NOMO-1 (cell line): ENCODE measurements at regions not wholly inside any gene's neighbourhood (a gene's known extent, or its start where the extent isn't known, plus 50 kb on each side); places are given as distances from the start of the nearest gene placed in this dataset.

ENCODE experiments used
- DNase-seq, 2 experiments: peaks; one replicate each; lab custom pipeline; 2025; ENCODE audit not compliant: unreplicated experiment in 2 of 2; lab: John Stamatoyannopoulos, UW

DNA sequence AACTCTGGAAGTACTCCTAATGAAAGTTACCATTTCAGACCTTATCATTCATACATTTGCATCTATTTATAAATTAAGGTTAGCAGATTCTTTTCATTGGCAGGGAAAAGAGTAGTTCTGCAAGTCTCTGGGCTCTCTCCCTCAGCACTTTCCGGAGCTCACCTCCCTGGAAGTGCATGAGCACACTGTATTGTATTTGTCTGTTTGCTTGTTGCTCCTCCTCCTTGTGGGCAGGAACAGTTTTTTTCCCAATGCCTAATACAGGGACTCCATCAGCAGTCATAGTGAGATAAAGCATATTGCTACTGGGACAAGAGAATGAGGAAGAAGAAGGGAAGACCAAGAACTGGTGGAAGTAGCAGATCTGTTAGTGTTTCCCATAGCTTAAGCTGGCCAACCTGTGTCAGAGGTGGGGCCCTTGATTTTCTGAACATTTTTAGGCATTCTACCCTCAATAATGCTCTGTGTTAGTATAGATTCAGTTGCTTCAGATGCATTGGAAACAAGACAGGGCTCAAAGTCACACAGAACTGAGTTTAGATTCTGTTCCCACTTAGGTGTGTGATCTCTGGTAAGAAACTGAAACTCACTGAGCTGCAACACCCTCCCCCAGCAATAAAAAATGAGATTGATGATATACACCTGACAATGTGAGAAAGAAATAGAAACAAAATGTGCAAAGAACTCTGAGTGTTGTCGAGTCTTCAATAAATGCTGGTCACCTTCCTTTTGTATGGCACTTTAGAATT lies 407.8 kb downstream of the TUSC7 start:
- no peak for DNase-seq

DNA sequence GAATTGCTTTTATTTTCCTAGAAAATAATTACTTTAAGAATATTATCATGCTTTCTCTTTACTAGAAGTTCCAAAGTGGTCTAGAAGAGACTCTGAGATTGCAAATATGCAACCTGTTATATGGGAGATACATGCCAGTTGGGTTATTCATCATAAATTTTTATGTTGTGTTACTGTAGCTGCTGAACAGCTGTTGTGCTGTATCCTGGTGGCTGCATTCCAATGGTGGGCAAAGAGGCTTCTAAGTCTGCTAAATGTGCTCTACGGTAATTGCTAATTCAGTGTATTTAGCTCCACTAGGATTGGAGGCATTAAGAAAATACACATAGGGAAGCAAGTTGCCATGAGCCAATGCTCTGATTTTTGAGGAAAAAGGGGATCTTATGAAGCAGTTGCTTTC lies 409.0 kb downstream of the TUSC7 start:
- DNase-seq, result no peak

DNA sequence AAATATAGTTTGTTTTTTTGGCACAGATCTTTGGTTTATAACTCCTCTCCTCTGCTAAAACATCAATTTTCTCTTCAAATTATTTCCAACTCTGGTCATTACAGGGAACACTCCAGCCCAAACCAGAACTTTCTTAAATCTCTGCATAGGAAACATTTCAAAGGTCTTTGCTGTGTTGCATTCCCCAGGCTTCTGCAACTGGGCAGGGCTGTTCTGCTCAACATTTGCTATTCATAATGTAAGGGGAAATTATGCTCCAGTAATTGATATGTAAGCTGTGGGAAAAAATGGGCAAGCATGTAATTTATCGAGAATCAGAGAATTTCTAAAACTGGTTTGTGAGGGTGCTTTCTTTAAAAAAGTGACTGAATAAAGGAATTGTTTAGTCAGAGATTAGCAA lies 410.4 kb downstream of the TUSC7 start:
- no peak for DNase-seq

DNA sequence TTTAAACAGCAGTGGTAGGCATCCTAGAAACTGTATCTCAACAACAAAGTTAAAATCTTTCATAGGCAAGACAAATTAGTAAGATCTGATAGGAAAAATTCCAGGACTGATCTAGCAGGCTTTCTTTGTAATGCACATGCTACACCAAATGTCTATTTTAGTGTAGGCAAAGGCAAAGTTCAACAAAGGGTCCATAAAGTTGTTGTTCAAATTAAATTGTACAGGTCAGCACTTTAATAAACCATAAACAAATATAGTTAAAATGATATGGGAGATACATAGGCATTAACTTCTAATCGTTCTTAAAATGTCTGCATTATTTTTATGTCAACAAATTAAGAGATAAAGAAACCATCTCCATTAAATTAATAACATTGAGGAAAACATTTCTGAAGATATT lies 413.0 kb downstream of the TUSC7 start:
- no peak for DNase-seq

DNA sequence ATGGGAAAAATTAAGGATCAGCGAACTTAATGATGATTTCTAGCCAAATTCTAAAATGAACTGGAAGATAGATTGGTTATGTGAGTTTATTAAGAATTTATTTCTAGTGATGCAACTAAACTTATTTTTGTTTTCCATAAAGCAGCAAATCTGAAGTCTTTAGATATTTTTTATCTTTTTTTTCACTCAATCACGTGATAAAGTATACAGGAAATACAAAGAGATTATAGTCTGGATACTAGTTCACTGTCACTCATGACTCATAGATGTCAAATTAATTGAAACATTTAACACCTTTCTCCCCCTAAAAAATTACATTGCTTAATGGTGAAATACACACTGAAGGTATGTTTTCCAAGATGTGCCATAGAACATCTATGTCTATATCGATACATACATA lies 416.9 kb downstream of the TUSC7 start:
- no peak for DNase-seq

DNA sequence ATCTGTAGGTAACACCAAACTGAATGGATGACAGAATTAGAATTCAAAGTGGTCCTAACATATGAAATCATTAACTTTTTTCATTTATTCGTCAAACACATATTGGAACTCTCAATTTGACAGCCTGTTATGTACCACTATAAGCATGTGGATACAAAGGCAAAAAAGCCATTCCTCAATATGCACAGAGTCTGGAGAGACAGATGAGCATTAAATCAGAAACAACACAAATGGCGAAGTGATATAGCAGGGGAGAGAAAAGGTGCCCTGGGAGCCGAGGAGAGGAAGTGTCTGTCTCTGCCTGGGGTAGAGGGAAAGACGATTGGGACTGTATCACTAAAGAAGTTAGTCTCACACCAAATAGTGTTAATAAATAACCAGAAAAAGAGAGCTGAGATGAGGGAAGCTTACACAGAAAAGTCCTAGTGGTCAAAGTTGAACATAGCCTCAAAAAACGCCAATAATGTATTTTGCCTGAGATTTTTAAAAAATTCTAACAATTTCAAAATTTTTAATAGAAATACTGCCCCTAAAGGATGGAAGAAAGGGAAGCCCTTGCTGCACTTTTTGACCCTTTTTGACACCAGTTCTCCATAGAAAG lies 417.5 kb downstream of the TUSC7 start:
- no peak for DNase-seq

DNA sequence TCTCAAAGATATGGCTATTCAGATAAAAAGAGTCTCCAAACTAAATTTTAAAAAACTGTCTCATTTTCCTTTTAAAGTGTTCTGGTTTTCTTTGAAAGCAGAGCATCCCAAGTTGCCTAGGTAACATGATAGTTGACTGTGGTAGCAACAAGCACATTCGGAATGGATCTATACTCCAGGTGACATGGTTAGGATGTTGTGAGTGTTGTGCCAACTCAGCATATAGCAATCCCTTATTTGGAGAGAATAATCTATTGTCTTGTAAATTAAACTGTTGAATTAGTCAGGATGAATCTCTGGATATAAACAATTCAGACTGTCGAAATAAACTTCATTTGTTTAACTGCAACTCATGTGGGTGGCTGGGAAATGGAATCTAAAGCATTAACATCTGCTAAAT lies 418.6 kb downstream of the TUSC7 start:
- no peak for DNase-seq

DNA sequence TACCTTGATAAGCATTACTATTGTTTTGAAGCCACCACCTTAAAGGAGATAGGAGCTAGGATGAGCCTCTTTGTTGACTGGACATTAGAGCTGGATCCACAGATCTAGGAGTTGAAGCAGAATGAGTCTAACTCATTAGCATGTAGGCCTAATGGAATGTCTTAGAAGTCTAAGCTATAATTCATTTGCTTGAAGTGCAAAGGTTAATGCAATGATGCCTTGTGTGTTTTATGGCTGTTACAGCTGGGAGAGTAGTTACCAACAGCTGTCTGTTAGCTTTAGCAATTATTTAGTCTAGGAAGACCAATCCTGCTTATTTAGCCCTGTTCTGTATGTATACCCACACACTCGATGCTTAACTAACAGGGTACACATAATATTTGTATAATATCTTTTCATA lies 419.3 kb downstream of the TUSC7 start:
- no peak for DNase-seq

DNA sequence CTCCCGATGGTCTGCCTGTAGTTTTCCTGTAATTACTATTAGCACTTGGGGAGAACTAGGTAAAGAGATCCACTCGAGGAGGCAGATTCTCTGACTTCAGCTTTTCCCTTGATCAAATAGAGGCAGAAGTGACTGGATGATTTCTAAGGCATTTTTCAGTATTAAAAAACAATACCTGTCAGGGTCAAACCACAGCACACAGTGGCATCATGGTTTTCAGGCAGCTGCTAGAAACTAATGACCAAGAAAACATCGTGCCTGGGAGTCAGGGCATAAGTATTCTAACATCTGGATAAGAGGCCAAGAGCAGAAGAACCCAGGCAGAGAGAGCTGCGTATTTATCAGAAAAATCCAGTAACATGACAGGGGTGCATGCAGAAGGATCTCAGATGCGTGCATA lies 419.9 kb downstream of the TUSC7 start:
- no peak for DNase-seq

DNA sequence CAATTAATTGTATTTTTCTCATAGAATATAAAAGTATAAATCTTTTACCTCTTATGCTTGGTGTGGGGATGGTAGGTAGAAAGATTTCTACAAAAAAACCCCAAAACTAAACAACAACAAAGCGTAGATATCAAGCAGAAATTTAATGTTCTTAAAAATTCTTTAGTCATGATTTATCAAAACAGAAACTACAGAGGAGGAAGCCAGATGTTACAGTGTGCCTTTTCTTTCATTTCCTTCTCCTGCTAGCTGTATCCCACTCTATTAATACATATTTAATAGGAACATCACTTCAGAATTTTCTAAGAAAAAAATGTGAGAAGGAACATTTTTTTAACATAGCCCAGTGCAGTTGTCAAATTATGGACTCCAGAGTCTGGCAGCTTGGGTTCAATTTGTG lies 420.6 kb downstream of the TUSC7 start:
- no peak for DNase-seq

DNA sequence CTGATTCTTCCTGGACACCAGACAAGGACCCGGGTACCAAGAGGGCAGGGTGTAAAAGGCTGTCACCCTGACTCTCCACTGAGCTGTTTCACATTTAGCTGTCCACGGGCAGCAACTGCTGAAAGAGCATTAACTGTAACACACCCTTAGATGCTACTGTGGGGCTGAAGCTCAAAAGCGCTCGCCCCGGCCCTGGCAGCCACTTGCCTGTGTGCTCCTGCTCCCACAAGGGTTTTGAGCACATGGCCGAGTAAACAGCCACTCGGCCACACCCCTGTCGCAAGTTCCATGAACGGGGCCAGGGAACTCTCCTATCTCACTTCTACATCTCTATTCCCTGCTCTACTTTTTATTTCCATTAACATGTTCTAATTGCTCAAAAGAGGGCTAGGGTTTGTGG lies 421.7 kb downstream of the TUSC7 start:
- DNase-seq, result no peak

DNA sequence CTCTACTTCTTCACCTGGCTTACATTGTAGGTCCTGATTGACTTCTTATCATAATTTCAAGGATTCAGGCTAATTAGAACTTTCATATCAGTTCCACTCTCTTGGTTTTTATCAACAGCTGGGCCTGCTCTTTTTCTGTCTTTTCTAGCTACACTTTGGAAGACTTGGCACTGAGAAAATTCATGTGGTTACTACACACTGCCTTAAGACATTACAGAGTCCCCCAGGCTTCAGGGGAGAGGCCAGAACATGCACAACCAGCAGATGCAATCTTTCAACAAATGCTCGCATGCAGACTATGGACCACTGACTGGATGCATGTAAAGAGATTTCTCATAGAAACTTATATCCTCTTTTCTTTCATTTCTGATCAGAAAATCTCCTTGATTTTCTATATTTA lies 423.5 kb downstream of the TUSC7 start:
- DNase-seq, result no peak

DNA sequence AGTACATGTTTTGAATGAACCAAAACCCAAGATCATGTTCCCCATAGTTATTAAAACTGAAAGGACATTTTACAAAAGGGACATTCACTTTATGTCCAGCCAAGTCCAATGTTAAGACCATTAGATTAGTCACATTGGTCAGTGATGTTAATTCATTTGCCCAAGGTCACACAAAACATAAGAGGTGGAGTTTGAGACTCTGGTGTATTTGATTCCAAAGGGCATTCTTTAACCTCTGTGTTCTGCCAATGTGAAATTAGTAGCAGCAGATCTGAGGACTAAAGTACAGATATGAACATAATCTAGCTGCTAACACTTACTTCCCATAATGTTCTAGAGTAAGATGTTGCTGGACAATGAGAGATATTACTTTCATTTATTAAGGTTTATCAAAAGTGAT lies 425.6 kb downstream of the TUSC7 start:
- no peak for DNase-seq

DNA sequence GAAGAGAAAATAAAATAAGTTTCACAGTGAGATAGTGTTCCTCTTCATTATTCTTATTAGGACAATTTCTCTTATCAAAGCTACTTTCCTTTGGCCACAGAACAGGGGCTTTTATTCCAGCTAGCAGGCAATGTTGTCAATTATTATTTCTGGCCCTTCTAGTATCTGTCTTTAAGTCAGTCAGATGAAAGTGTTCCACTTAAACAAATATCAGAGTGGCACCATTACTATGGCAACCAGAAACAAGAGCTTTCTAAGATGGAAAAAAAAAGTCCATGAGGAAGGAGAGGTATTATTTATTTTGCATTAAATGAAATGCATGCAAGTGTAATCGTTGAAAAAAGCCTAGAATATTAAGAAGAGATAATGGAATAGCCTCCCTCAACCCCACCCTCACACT lies 426.4 kb downstream of the TUSC7 start:
- DNase-seq, result no peak

DNA sequence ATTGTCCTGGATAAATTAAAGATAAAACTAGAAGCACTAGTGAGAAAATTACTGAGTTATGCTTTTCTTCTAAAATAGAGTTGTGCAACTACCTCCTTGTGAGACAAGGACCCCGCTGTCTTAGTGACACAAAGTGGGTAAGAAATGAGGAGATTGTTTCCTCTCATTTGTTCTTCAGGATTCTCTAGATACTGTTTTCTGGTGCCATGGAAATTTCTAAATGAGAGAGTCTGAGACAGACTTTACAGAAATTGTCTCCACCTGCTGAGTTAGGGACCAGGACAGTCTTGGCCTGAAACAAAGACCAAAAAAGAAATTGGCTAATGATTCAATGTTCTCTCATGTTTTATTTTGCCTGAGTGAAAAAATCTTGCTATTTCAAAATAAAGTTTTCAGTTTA lies 427.5 kb downstream of the TUSC7 start:
- no peak for DNase-seq

DNA sequence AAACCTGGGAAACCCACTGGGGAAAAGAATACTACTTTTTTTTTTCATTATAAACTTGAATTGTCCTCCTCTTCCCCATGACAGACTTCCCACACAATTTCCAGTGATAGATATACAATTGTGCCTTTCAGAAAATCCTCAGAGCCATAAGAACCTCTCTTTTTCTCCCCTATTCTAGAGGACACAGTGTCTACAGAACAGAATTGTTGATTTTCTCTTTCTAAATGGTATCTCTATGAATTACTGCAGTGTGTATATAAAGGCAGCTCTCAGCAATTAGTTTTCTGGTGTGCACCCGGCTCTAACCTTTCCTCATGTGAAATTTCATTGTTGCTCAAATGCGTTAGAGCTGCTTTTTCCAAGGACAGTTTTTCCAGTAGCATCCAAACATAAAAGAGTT lies 430.1 kb downstream of the TUSC7 start:
- no peak for DNase-seq

DNA sequence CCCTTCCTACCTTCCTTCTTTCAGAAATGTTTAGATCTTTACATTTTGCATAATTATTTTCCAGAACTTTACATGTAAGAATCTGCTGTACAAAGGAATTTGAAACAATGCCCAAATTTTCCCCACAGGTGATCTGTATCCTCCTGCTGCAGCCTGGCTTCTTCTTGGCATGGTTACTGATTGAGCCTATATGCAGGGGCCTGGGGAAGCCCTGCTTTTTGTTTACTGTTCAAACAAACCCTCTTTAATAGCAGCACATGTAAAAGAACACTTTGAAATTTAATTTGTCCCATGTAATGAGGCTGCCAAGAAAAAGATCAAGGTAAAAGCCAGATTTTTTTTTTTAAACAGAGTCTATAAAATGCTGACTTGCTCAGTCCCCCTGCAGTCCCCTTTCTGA lies 432.2 kb downstream of the TUSC7 start:
- DNase-seq, result no peak

DNA sequence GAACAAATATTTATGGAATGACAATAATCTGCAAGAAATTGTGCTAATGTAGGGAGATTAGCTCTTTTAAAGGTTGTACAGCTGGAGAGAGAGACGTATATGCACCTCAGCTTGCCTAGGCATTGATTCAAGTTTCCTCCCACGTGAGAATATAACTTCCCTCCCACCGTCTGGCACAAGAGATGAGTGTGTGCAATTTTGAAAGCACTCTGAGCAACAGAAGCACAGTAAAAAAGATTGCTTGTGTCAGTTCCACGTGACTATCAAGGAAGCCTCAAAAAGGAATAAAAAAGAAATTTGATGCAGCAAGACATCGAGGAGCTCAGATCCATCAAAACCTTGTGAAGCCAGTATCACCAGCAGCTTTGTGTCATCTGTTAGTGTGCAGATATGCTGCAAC lies 435.3 kb downstream of the TUSC7 start:
- DNase-seq, result no peak

DNA sequence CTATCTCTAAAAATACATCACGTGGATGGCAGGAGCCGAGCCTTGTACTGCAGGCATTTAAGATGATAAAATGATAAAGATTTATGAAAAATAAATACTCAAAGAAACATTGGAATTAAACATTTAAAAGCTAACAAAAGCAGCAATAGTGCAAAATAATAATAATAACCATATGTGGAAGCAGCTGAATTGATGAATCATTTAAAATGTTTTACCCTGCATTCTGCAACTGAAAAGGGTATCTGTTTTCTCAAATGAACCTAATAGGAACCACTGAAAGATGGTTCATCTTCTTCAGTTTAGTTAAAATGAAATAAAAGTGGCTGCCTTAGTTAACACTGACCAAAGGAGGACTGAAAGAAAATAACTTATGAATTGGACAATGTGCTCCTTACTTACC lies 436.1 kb downstream of the TUSC7 start:
- DNase-seq, result no peak

DNA sequence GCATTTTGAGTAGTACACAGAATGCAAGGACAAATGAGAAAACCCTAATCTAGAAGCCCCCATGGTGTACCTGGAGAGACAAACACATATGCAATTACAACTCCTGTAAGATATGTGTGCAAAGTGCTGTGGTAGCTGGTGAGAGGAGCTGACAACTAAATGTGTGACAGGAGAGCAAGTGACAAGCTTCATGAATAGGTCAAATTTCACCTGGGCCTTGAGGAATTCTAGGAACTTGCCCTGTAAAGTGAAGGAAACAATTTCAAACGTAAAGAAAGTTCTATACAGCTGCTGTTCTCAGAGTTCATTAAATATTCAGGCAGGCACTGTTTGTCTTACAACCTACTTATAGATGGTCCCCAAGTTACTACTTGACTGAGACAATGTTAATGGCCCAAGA lies 437.0 kb downstream of the TUSC7 start:
- DNase-seq, result no peak

DNA sequence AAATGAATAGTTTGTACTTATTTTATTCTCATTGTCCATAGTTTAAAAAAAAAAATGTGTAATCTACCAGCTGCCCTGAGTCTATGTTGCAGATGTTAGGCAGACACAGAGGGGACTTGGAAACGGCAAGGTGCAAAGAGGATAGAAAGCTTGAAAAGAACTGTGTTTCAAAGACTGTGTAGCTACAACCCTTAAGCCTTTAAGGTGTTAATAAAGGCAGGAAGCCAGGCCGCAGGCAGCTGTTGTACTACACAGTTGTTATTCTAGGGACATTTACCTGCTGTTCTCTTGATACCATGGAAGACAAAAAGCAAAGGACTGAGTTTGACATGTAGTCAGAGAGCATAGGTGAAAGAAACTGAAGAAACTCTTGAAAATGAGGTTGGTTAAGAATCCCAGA lies 440.0 kb downstream of the TUSC7 start:
- no peak for DNase-seq

DNA sequence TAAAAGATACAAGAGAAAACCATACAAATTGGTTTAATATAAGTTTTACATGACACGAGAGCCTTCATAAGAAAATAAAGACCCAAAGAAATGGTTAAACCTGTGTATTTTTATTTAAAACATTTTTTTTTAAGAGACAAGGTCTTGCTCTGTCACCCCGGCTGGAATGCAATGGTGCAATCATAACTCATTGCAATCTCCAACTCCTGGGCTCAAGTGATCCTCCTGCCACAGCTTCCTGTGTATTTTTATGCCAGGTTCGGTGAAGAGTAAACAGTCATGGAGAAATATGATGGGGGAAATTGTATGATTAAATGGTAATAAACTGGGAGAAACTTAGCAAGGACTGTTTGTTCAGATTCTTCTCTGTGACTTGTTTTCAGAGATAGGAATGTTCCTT lies 441.0 kb downstream of the TUSC7 start:
- no peak for DNase-seq

DNA sequence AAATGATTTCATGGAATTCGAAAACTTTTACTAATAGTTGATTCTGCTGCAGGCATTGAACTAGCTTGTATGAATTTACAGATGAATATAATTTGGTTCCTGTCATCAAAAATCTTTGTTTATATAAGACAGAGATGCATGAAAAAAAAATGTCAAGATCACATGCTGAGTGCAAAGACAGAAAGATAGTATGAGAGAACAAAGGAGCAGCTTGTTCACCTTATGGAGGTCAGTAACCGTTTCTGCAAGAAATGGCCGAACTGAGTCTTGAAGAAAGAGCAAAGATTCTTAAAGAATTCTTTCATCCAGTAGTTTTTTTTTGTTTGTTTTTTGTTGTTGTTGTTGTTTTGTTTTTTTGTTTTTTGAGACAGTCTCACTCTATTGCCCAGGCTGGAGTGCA lies 450.6 kb downstream of the TUSC7 start:
- DNase-seq, result no peak
